ENCODE measurements at regions not wholly inside any gene's neighbourhood (a gene's known extent, or its start where the extent isn't known, plus 50 kb on each side); places are given as distances from the start of the nearest gene placed in this dataset.

GRCh38 chr1:83028467-83028866 is 970.5 kb downstream of the TTLL7 start:
- Mint-ChIP-seq H3K27ac (no peak overlapping the region), H3K36me3 (peaks cover 5% of the 10 kb centered on the region), H3K4me1 (ENCODE audit: low read depth) (no peaks in the 10 kb centered on the region)

GRCh38 chr1:83027511-83027910 is 971.4 kb downstream of the TTLL7 start:
- no peak overlapping the region for H3K27ac Mint-ChIP-seq
- no peaks in the 10 kb centered on the region for H3K4me1 Mint-ChIP-seq (ENCODE audit: low read depth)
- H3K9me3 Mint-ChIP-seq (ENCODE audit: low read depth), result peaks cover 13% of the 10 kb centered on the region
- peaks cover 5% of the 10 kb centered on the region for H3K27me3 Mint-ChIP-seq
- H3K36me3 Mint-ChIP-seq, result peaks cover 5% of the 10 kb centered on the region
- no peak overlapping the region for H3K4me3 Mint-ChIP-seq

More at GRCh38 chr1:83028467-83028866, 970.5 kb downstream of the TTLL7 start:
- H3K27me3 Mint-ChIP-seq, result peaks cover 5% of the 10 kb centered on the region
- no peak overlapping the region for H3K4me3 Mint-ChIP-seq
- peaks cover 12% of the 10 kb centered on the region for H3K9me3 Mint-ChIP-seq (ENCODE audit: low read depth)

- Mint-ChIP-seq H3K27me3 (peaks cover 5% of the 10 kb centered on the region), H3K4me3 (no peak overlapping the region), H3K27ac (no peak overlapping the region), H3K4me1 (ENCODE audit: low read depth) (no peaks in the 10 kb centered on the region), H3K36me3 (peaks cover 5% of the 10 kb centered on the region), H3K9me3 (ENCODE audit: low read depth) (peaks cover 13% of the 10 kb centered on the region)
Observed at GRCh38 chr1:83026745-83027144, 972.2 kb downstream of the TTLL7 start.

- H3K4me1 Mint-ChIP-seq (ENCODE audit: low read depth), result no peaks in the 10 kb centered on the region
- H3K4me3 Mint-ChIP-seq, result no peak overlapping the region
- H3K36me3 Mint-ChIP-seq, result no peaks in the 10 kb centered on the region
- peaks cover 2% of the 10 kb centered on the region for H3K27me3 Mint-ChIP-seq
- peaks cover 16% of the 10 kb centered on the region for H3K9me3 Mint-ChIP-seq (ENCODE audit: low read depth)
- H3K27ac Mint-ChIP-seq, result no peak overlapping the region
Observed at GRCh38 chr1:83024251-83024767, 974.6 kb downstream of the TTLL7 start.

GRCh38 chr1:83023212-83023611 is 975.7 kb downstream of the TTLL7 start:
- H3K4me3 Mint-ChIP-seq, result no peak overlapping the region

GRCh38 chr1:83022206-83022605 is 976.7 kb downstream of the TTLL7 start:
- Mint-ChIP-seq H3K27me3 (peaks cover 2% of the 10 kb centered on the region), H3K9me3 (ENCODE audit: low read depth) (peaks cover 16% of the 10 kb centered on the region), H3K4me1 (ENCODE audit: low read depth) (no peaks in the 10 kb centered on the region), H3K27ac (no peak overlapping the region), H3K4me3 (no peak overlapping the region), H3K36me3 (no peaks in the 10 kb centered on the region)

More at GRCh38 chr1:83023212-83023611, 975.7 kb downstream of the TTLL7 start:
- Mint-ChIP-seq H3K9me3 (ENCODE audit: low read depth) (peaks cover 16% of the 10 kb centered on the region), H3K4me1 (ENCODE audit: low read depth) (no peaks in the 10 kb centered on the region), H3K27me3 (peaks cover 2% of the 10 kb centered on the region), H3K27ac (no peak overlapping the region), H3K36me3 (no peaks in the 10 kb centered on the region)

- H3K4me3 Mint-ChIP-seq, result no peak overlapping the region
- H3K9me3 Mint-ChIP-seq (ENCODE audit: low read depth), result peaks cover 11% of the 10 kb centered on the region
- no peaks in the 10 kb centered on the region for H3K4me1 Mint-ChIP-seq (ENCODE audit: low read depth)
- H3K27ac Mint-ChIP-seq, result no peak overlapping the region
- no peaks in the 10 kb centered on the region for H3K36me3 Mint-ChIP-seq
- peaks cover 3% of the 10 kb centered on the region for H3K27me3 Mint-ChIP-seq
Observed at GRCh38 chr1:83017701-83018100, 981.2 kb downstream of the TTLL7 start.

GRCh38 chr1:83017276-83017675 is 981.7 kb downstream of the TTLL7 start:
- H3K27me3 Mint-ChIP-seq, result peaks cover 3% of the 10 kb centered on the region

GRCh38 chr1:83016354-83016849 is 982.5 kb downstream of the TTLL7 start:
- Mint-ChIP-seq H3K4me3 (no peak overlapping the region), H3K36me3 (no peaks in the 10 kb centered on the region), H3K27me3 (peaks cover 3% of the 10 kb centered on the region), H3K27ac (no peak overlapping the region), H3K9me3 (ENCODE audit: low read depth) (peaks cover 11% of the 10 kb centered on the region), H3K4me1 (ENCODE audit: low read depth) (no peaks in the 10 kb centered on the region)

More at GRCh38 chr1:83017276-83017675, 981.7 kb downstream of the TTLL7 start:
- H3K4me1 Mint-ChIP-seq (ENCODE audit: low read depth), result no peaks in the 10 kb centered on the region
- H3K4me3 Mint-ChIP-seq, result no peak overlapping the region
- no peaks in the 10 kb centered on the region for H3K36me3 Mint-ChIP-seq
- no peak overlapping the region for H3K27ac Mint-ChIP-seq
- H3K9me3 Mint-ChIP-seq (ENCODE audit: low read depth), result peaks cover 11% of the 10 kb centered on the region

- H3K36me3 Mint-ChIP-seq, result no peaks in the 10 kb centered on the region
- peaks cover 3% of the 10 kb centered on the region for H3K27me3 Mint-ChIP-seq
- no peak overlapping the region for H3K4me3 Mint-ChIP-seq
- H3K9me3 Mint-ChIP-seq (ENCODE audit: low read depth), result peaks cover 3% of the 10 kb centered on the region
- H3K4me1 Mint-ChIP-seq (ENCODE audit: low read depth), result no peaks in the 10 kb centered on the region
- H3K27ac Mint-ChIP-seq, result no peak overlapping the region
Observed at GRCh38 chr1:83015163-83015562, 983.8 kb downstream of the TTLL7 start.

- no peaks in the 10 kb centered on the region for H3K4me1 Mint-ChIP-seq (ENCODE audit: low read depth)
- H3K27me3 Mint-ChIP-seq, result peaks cover 3% of the 10 kb centered on the region
- H3K27ac Mint-ChIP-seq, result no peak overlapping the region
- no peak overlapping the region for H3K4me3 Mint-ChIP-seq
- H3K36me3 Mint-ChIP-seq, result no peaks in the 10 kb centered on the region
- H3K9me3 Mint-ChIP-seq (ENCODE audit: low read depth), result no peaks in the 10 kb centered on the region
Observed at GRCh38 chr1:83012950-83013349, 986.0 kb downstream of the TTLL7 start.

- no peaks in the 10 kb centered on the region for H3K4me1 Mint-ChIP-seq (ENCODE audit: low read depth)
- H3K9me3 Mint-ChIP-seq (ENCODE audit: low read depth), result no peaks in the 10 kb centered on the region
- H3K27ac Mint-ChIP-seq, result no peak overlapping the region
- H3K27me3 Mint-ChIP-seq, result peaks cover 3% of the 10 kb centered on the region
- H3K4me3 Mint-ChIP-seq, result no peak overlapping the region
- H3K36me3 Mint-ChIP-seq, result no peaks in the 10 kb centered on the region
Observed at GRCh38 chr1:83011265-83011664, 987.7 kb downstream of the TTLL7 start.

- no peaks in the 10 kb centered on the region for H3K27me3 Mint-ChIP-seq
- no peak overlapping the region for H3K4me3 Mint-ChIP-seq
- H3K27ac Mint-ChIP-seq, result no peak overlapping the region
- H3K9me3 Mint-ChIP-seq (ENCODE audit: low read depth), result no peaks in the 10 kb centered on the region
- H3K4me1 Mint-ChIP-seq (ENCODE audit: low read depth), result no peaks in the 10 kb centered on the region
- no peaks in the 10 kb centered on the region for H3K36me3 Mint-ChIP-seq
Observed at GRCh38 chr1:83006271-83006670, 992.7 kb downstream of the TTLL7 start.

GRCh38 chr1:83000286-83000685 is 998.6 kb downstream of the TTLL7 start:
- H3K27ac Mint-ChIP-seq, result no peak overlapping the region

GRCh38 chr1:82995951-82996350 is 1003.0 kb downstream of the TTLL7 start:
- H3K27me3 Mint-ChIP-seq, result peaks cover 6% of the 10 kb centered on the region
- peaks cover 3% of the 10 kb centered on the region for H3K9me3 Mint-ChIP-seq (ENCODE audit: low read depth)
- no peak overlapping the region for H3K4me3 Mint-ChIP-seq
- H3K4me1 Mint-ChIP-seq (ENCODE audit: low read depth), result no peaks in the 10 kb centered on the region
- no peak overlapping the region for H3K27ac Mint-ChIP-seq
- no peaks in the 10 kb centered on the region for H3K36me3 Mint-ChIP-seq

More at GRCh38 chr1:83000286-83000685, 998.6 kb downstream of the TTLL7 start:
- Mint-ChIP-seq H3K4me1 (ENCODE audit: low read depth) (no peaks in the 10 kb centered on the region), H3K9me3 (ENCODE audit: low read depth) (no peaks in the 10 kb centered on the region), H3K27me3 (peaks cover 3% of the 10 kb centered on the region), H3K36me3 (no peaks in the 10 kb centered on the region), H3K4me3 (no peak overlapping the region)

- Mint-ChIP-seq H3K27ac (no peak overlapping the region), H3K4me1 (ENCODE audit: low read depth) (no peaks in the 10 kb centered on the region), H3K4me3 (no peak overlapping the region), H3K27me3 (peaks cover 9% of the 10 kb centered on the region), H3K36me3 (no peaks in the 10 kb centered on the region), H3K9me3 (ENCODE audit: low read depth) (peaks cover 3% of the 10 kb centered on the region)
Observed at GRCh38 chr1:82994616-82995263, 1004.2 kb downstream of the TTLL7 start.
